Upper lobe of left lung (tissue), 4 donors: ENCODE measurements at regions not wholly inside any gene's neighbourhood (a gene's known extent, or its start where the extent isn't known, plus 50 kb on each side); places are given as distances from the start of the nearest gene placed in this dataset.

ENCODE experiments used
- POLR2A ChIP-seq, 4 donors: fragments of 450-650 bp; IDR thresholded peaks; one replicate each; pipeline ENCODE4 v1.5.1; 2016 to 2017; ENCODE audit warnings: antibody characterized with exemption in 4 of 4, mild to moderate bottlenecking in 2 of 4
- TF ChIP-seq, protein P1 (sequence below), 6 experiments: fragments of 450-650 bp in 4 of 6; fragments of 200-600 bp in 2 of 6; sonication (generic) in 2 of 6; IDR thresholded peaks; one replicate each; pipeline ENCODE4 v1.5.1; 2016 to 2019; ENCODE audit warnings: antibody characterized with exemption in 6 of 6

DNA sequence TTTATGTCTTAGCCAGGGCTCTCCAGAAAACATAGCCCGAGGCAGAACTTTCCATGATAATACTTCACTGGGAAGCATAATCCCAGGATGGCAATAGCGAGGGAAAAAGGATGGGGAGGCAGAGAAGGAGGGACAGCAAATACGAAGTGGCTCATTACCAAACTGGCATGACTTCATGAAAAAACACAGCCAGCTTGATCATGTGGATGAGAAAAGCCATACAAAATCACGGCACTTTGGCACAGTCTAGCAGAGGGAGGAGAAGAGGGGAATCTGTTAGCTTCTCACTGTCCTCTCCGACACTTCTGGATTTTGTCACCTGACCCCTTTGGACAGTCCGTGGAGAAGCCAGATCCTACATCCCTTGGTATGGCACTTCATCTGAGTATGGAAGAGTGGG, 212.5 kb upstream of the GRIK2 start:
- TF ChIP-seq, protein P1, sequence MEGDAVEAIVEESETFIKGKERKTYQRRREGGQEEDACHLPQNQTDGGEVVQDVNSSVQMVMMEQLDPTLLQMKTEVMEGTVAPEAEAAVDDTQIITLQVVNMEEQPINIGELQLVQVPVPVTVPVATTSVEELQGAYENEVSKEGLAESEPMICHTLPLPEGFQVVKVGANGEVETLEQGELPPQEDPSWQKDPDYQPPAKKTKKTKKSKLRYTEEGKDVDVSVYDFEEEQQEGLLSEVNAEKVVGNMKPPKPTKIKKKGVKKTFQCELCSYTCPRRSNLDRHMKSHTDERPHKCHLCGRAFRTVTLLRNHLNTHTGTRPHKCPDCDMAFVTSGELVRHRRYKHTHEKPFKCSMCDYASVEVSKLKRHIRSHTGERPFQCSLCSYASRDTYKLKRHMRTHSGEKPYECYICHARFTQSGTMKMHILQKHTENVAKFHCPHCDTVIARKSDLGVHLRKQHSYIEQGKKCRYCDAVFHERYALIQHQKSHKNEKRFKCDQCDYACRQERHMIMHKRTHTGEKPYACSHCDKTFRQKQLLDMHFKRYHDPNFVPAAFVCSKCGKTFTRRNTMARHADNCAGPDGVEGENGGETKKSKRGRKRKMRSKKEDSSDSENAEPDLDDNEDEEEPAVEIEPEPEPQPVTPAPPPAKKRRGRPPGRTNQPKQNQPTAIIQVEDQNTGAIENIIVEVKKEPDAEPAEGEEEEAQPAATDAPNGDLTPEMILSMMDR (IDR thresholded peaks at IDR 0.05) = no peak
- no peak for TF ChIP-seq POLR2A (IDR thresholded peaks at IDR 0.05)
